ENCODE measurements at regions not wholly inside any gene's neighbourhood (a gene's known extent, or its start where the extent isn't known, plus 50 kb on each side); places are given as distances from the start of the nearest gene placed in this dataset.

GRCh38 chr2:180115269-180115668, 108.2 kb upstream of the CWC22 start:
- H3K27ac Mint-ChIP-seq = no peak overlapping the region
- no peaks in the 10 kb centered on the region for H3K36me3 Mint-ChIP-seq

GRCh38 chr2:180111901-180112300, 104.8 kb upstream of the CWC22 start:
- no peak overlapping the region for H3K4me3 Mint-ChIP-seq
- WGBS (ENCODE audit: insufficient coverage) = no CpG with 5 or more reads among the region's 1 CpG
- Histone ChIP-seq H3K27me3 (ENCODE audit: control insufficient read depth, insufficient read depth, low read length) (no peaks in the 10 kb centered on the region), H3K4me1 (ENCODE audit: control insufficient read depth, insufficient read depth, low read length) (no peaks in the 10 kb centered on the region), H3K4me3 (ENCODE audit: low read length) (no peak overlapping the region), H3K27ac (ENCODE audit: low read length) (no peak overlapping the region), H3K36me3 (ENCODE audit: control insufficient read depth, insufficient read depth, low read length) (no peaks in the 10 kb centered on the region), H3K9me3 (ENCODE audit: control insufficient read depth, insufficient read depth, low read length) (no peaks in the 10 kb centered on the region)
- DNase-seq (no peak), ATAC-seq (no peak)
- H3K27me3 Mint-ChIP-seq (ENCODE audit: low read depth in 2 of 2) = peaks cover 4 to 8% of the 10 kb centered on the region in 2 donors
- H3K27ac Mint-ChIP-seq = no peak overlapping the region
- intact Hi-C loops (cut with micrococcal nuclease) = no loop called here
- no peaks in the 10 kb centered on the region for H3K4me1 Mint-ChIP-seq
- TF ChIP-seq CTCF (IDR thresholded peaks at IDR 0.05) = no peak
- H3K9me3 Mint-ChIP-seq = no peaks in the 10 kb centered on the region
- no peaks in the 10 kb centered on the region for H3K36me3 Mint-ChIP-seq

More at GRCh38 chr2:180115269-180115668, 108.2 kb upstream of the CWC22 start:
- intact Hi-C loops (cut with micrococcal nuclease) = no loop called here
- TF ChIP-seq CTCF (IDR thresholded peaks at IDR 0.05) = no peak
- H3K27ac ChIP-seq (ENCODE audit: low read length) = no peak overlapping the region
- H3K9me3 ChIP-seq (ENCODE audit: control insufficient read depth, insufficient read depth, low read length) = no peaks in the 10 kb centered on the region
- no peak overlapping the region for H3K4me3 Mint-ChIP-seq
- H3K4me3 ChIP-seq (ENCODE audit: low read length) = no peak overlapping the region
- no peaks in the 10 kb centered on the region for H3K4me1 ChIP-seq (ENCODE audit: control insufficient read depth, insufficient read depth, low read length)
- peaks cover 7 to 10% of the 10 kb centered on the region in 2 donors for H3K27me3 Mint-ChIP-seq (ENCODE audit: low read depth in 2 of 2)
- H3K9me3 Mint-ChIP-seq = no peaks in the 10 kb centered on the region
- ATAC-seq = no peak
- no peaks in the 10 kb centered on the region for H3K27me3 ChIP-seq (ENCODE audit: control insufficient read depth, insufficient read depth, low read length)
- H3K36me3 ChIP-seq (ENCODE audit: control insufficient read depth, insufficient read depth, low read length) = no peaks in the 10 kb centered on the region
- DNase-seq = no peak
- H3K4me1 Mint-ChIP-seq = no peaks in the 10 kb centered on the region
- WGBS (ENCODE audit: insufficient coverage) = 91% methylated on average over 2 of the region's 2 CpGs

GRCh38 chr2:180110469-180110868, 103.4 kb upstream of the CWC22 start:
- DNase-seq (no peak), ATAC-seq (no peak)
- peaks cover 4 to 11% of the 10 kb centered on the region in 2 donors for H3K27me3 Mint-ChIP-seq (ENCODE audit: low read depth in 2 of 2)
- no peak overlapping the region for H3K27ac Mint-ChIP-seq
- no peaks in the 10 kb centered on the region for H3K4me1 ChIP-seq (ENCODE audit: control insufficient read depth, insufficient read depth, low read length)
- H3K4me3 Mint-ChIP-seq = no peak overlapping the region
- H3K9me3 ChIP-seq (ENCODE audit: control insufficient read depth, insufficient read depth, low read length) = no peaks in the 10 kb centered on the region
- intact Hi-C loops (cut with micrococcal nuclease) = no loop called here
- H3K27me3 ChIP-seq (ENCODE audit: control insufficient read depth, insufficient read depth, low read length) = no peaks in the 10 kb centered on the region
- H3K36me3 ChIP-seq (ENCODE audit: control insufficient read depth, insufficient read depth, low read length) = no peaks in the 10 kb centered on the region
- TF ChIP-seq CTCF (IDR thresholded peaks at IDR 0.05) = no peak
- no peaks in the 10 kb centered on the region for H3K4me1 Mint-ChIP-seq
- no peaks in the 10 kb centered on the region for H3K36me3 Mint-ChIP-seq
- H3K9me3 Mint-ChIP-seq = no peaks in the 10 kb centered on the region
- H3K27ac ChIP-seq (ENCODE audit: low read length) = no peak overlapping the region
- WGBS (ENCODE audit: insufficient coverage) = 99% methylated on average over 6 of the region's 6 CpGs
- no peak overlapping the region for H3K4me3 ChIP-seq (ENCODE audit: low read length)

- WGBS (ENCODE audit: insufficient coverage) = no CpG with 5 or more reads among the region's 1 CpG
- H3K4me3 ChIP-seq (ENCODE audit: low read length) = no peak overlapping the region
- H3K9me3 Mint-ChIP-seq = no peaks in the 10 kb centered on the region
- no peak overlapping the region for H3K4me3 Mint-ChIP-seq
- intact Hi-C loops (cut with micrococcal nuclease) = no loop called here
- no peak overlapping the region for H3K27ac Mint-ChIP-seq
- no peaks in the 10 kb centered on the region for H3K4me1 ChIP-seq (ENCODE audit: control insufficient read depth, insufficient read depth, low read length)
- H3K36me3 Mint-ChIP-seq = no peaks in the 10 kb centered on the region
- TF ChIP-seq CTCF (IDR thresholded peaks at IDR 0.05) = no peak
- no peaks in the 10 kb centered on the region for H3K27me3 ChIP-seq (ENCODE audit: control insufficient read depth, insufficient read depth, low read length)
- H3K9me3 ChIP-seq (ENCODE audit: control insufficient read depth, insufficient read depth, low read length) = no peaks in the 10 kb centered on the region
- H3K36me3 ChIP-seq (ENCODE audit: control insufficient read depth, insufficient read depth, low read length) = no peaks in the 10 kb centered on the region
- no peak overlapping the region for H3K27ac ChIP-seq (ENCODE audit: low read length)
- peaks cover 2 to 3% of the 10 kb centered on the region in 2 donors for H3K27me3 Mint-ChIP-seq (ENCODE audit: low read depth in 2 of 2)
- DNase-seq = no peak
- no peak for ATAC-seq
- no peaks in the 10 kb centered on the region for H3K4me1 Mint-ChIP-seq
Measured at GRCh38 chr2:180101846-180102245, 94.7 kb upstream of the CWC22 start.

All from natural killer cell (primary cell).